Fibroblast of peridontal ligament (primary cell): ENCODE measurements at regions not wholly inside any gene's neighbourhood (a gene's known extent, or its start where the extent isn't known, plus 50 kb on each side); places are given as distances from the start of the nearest gene placed in this dataset.

Experiments
- DNase-seq: peaks from one replicate; pipeline ENCODE4 v3.0.0-alpha.2; 2010; ENCODE audit errors: extremely low read depth

DNA sequence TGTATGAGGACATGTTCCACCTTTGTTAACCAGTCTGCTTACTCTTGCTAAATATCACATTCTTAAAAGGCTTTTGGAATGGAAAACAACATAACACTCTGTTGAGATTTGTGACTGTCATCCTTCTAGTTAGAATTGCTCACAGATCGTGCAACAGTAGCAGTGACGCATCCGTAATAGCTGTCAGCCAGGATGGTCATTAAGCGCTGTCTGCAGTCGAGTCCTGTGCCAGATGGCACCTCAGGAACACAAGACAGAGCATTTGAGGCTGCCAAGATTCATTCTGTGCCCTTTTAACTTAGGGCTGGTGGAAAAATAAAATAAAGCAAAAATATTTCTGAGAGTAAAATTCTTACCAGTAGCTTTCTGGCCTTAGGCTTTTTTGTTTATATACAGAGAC lies 348.6 kb downstream of the ANKRD7 start:
- DNase-seq, result no peak

DNA sequence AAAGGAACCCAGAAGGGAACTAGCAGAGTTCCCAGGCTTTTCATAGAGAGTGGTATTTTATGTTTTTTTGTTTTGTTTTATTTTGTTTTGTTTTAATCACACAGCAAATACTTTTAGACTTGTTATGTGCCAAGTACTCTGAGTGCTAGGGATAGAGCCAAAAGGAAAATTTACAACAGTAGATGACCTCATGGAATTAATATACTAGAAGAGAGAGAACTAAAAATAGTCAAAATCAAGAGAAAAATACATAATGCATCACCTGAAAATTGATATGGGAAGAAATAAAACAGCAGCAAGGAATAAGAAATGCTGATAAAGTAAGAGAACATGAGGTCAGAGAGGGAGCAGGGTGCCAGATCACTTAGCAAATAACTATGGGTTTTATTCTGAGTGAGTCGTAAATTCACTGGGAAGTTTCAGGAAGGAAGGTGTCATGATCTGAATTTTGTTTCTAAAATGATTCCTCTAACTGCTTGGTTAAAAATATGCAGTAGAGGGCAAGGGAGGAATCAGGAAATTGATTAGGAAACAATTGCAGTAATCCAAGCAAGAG lies 351.0 kb downstream of the ANKRD7 start:
- no peak for DNase-seq

GRCh38 chr7:118580743-118581382 lies 356.4 kb downstream of the ANKRD7 start:
- no peak for DNase-seq

GRCh38 chr7:118583641-118584040 lies 359.1 kb downstream of the ANKRD7 start:
- DNase-seq, result no peak

DNA sequence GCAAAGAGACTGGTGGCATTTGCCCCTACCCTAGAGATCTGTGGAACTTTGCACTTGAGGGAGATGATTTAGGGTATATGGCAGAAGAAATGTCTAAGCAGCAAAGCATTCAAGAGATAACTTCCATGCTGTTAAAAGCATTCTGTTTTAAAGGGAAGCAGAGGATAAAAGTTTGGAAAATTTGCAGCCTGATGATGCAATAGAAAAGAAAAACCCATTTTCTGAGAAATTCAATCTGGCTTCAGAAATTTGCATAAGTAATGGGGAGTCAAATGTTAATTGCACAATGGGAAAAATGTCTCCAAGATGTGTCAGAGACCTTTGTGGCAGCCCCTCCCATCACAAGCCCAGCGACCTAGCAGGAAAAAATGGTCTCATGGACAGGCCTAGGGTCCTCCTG lies 361.7 kb downstream of the ANKRD7 start:
- no peak for DNase-seq

DNA sequence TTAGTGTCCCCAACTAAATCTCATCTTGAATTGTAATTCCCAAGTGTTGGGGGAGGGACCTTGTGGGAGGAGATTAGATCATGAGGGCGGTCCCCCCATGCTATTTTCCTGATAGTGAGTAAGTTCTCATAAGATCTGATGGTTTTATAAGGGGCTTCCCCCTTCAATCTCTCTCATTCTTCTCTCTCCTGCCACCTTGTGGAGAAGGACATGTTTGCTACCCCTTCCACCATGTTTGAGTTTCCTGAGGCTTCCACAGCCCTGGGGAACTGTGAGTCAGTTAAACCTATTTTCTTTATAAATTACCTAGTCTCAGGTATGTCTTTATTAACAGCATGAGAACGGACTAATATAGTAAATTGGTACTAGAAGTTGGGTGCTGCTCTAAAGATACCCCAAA lies 365.6 kb downstream of the ANKRD7 start:
- DNase-seq, result no peak

GRCh38 chr7:118602090-118602489 lies 377.6 kb downstream of the ANKRD7 start:
- DNase-seq, result no peak

- no peak for DNase-seq
Observed at GRCh38 chr7:118606602-118607001, 382.1 kb downstream of the ANKRD7 start.

- no peak for DNase-seq
Observed at GRCh38 chr7:118609207-118609606, 384.7 kb downstream of the ANKRD7 start.

GRCh38 chr7:118615681-118616080 lies 391.2 kb downstream of the ANKRD7 start:
- DNase-seq, result no peak

DNA sequence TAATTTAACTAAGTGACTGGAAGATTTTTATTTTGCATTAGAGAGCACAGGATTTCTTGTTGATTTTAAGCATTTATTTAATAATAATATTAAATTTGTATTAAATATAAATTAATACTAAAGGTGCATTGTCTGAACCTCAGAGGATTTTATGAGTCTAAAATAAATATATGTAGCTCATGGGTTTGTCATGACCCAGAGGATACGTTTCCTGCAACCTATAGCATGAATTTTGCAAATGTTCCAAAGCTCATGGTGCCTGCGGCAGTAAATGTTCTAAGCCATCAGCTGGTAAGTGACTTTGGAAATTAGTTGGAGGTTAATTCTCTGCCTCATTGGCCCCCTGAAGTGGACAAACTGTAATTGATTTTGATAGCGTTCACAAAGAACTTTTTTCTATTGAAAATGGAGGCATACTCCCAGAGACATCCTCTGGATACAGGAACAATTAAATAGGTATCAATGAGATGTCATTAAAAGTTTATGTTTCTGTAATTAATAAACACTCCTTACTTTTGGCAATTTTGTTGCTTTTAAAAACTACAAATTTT lies 397.4 kb downstream of the ANKRD7 start:
- DNase-seq, result no peak

DNA sequence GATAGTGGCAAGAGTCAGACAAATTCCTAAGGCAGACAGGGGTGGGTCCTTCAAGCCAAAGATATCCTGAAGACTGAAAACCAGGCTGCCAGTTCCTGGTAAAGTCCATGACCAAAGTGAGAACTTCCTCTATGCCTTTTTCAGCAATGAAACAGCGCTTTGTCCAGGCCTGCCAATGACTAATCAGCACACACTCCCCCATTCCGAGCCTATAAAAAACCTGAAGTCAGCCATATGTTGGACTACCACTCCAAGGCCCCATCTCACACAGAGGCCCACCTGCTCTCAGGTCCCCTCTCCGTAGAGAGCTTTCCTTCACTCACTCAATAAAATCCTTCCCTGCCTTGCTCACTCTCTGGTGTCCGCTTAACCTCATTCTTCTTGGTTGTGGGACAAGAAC lies 402.2 kb downstream of the ANKRD7 start:
- no peak for DNase-seq

DNA sequence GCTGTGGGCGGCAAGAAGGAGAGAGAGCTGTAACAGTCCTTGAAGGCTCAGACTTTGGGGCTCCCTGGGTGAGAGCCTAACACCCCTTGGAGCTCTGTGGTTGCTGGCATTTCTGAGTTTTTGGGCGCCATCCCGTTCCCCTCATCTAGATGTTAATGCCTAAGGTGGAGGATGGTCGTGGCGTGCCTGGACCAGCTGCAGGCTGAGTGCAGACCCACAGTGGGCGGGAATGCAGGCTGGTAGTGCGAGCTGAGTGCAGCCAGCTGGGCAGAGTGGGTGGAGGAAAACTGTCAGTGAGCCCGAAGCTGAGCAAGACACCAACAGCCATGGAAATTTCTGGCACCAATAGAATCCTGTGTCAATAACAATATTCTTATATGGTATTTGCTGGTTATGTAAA lies 403.0 kb downstream of the ANKRD7 start:
- DNase-seq, result no peak

GRCh38 chr7:118629898-118630438 lies 405.5 kb downstream of the ANKRD7 start:
- DNase-seq, result no peak

GRCh38 chr7:118642396-118642795 lies 417.9 kb downstream of the ANKRD7 start:
- no peak for DNase-seq

DNA sequence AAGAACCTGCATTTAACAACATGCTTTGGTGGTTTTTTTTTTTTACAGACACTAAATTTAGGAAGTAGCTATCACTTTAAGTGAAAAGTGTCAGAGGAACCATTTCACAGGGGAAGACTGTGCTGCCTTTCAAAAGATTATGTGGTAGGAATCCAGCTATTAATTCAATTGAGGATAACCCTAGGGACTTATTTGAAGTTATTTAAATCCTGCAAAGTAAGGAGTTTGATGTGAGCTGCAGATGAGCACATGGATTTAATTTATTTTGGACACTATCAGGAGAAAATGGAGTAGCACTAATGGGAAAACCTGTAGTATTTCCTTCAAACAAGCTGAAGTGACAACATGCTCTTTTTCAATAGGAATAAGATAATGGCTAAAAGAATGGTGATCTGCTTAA lies 419.8 kb downstream of the ANKRD7 start:
- DNase-seq, result no peak

- DNase-seq, result no peak
Observed at GRCh38 chr7:118648002-118648401, 423.5 kb downstream of the ANKRD7 start.

GRCh38 chr7:118657391-118658005 lies 433.0 kb downstream of the ANKRD7 start:
- no peak for DNase-seq

DNA sequence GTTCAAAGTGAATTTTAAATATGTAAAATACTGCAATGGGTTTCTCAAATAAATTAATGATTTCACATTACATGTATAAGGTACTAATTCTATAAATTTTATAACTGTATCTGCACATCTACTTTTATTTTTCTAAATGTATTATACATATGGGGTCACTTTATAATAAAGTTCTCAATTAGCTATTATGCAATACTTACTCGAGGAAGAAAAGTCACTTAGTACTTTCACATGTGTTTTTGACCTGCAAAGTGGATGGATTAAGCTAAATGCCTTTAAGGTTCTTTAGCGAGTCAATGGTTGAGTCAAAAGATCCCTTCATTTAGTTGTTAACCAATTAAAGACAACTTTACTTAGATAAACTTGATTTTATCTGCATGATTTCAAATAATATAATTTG lies 437.8 kb downstream of the ANKRD7 start:
- DNase-seq, result no peak

- no peak for DNase-seq
Observed at GRCh38 chr7:118664498-118664897, 440.0 kb downstream of the ANKRD7 start.

- no peak for DNase-seq
Observed at GRCh38 chr7:118671149-118671548, 446.6 kb downstream of the ANKRD7 start.

- DNase-seq, result no peak
Observed at GRCh38 chr7:118684796-118685195, 460.3 kb downstream of the ANKRD7 start.

DNA sequence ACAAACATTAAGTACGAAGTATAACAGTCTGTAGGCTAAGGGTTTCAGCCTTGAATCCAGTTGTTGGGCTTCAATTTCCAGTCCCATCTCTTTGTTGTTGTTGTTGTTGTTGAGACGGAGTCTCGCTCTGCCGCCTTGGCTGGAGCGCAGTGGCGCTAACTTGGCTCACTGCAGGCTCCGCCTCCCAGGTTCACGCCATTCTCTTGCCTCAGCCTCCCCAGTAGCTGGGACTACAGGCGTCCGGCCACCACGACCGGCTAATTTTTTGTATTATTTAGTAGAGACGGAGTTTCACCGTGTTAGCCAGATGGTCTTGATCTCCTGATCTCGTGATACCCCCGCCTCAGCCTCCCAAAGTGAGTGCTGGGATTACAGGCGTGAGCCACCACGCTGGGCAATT lies 464.9 kb downstream of the ANKRD7 start:
- no peak for DNase-seq
